D721Med (cell line): ENCODE measurements at regions not wholly inside any gene's neighbourhood (a gene's known extent, or its start where the extent isn't known, plus 50 kb on each side); places are given as distances from the start of the nearest gene placed in this dataset.

Experiments used
- DNase-seq: peaks from one replicate; pipeline ENCODE4 v3.0.0; 2011; ENCODE audit warnings: low spot score; ENCODE audit not compliant: insufficient read length
- FAIRE-seq: peaks from 2 replicates; lab custom pipeline; 2011; peaks lifted over from hg19 to GRCh38; lab: Jason Lieb, UNC
- TF ChIP-seq, protein P1 (sequence below): IDR thresholded peaks from 2 replicates; pipeline ENCODE4 v1.5.1; 2012; ENCODE audit warnings: mild to moderate bottlenecking, control low read depth; ENCODE audit not compliant: insufficient read depth; ENCODE audit errors: missing control alignments

DNA sequence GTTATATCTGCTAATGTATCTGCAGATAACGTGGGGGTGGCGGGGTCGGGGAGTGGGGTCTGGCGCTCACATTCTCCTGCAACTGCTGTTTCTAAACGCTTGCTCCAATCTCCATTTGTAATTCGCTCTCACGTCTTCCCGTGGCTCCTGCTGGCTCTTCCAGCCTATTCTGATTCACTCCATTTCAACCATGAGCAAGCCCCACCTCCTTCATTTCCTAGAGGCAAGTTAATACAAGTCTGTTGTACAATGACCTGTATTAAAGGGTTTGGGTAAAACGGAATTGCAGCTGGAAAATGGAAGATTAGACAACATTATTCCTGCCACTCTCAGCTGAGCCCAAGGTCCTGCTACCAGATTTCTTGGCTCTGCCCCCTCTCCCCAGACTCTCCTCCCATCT, 132.3 kb downstream of the CSNK2A3 start:
- FAIRE-seq = no peak
- DNase-seq = no peak
- TF ChIP-seq, protein P1, sequence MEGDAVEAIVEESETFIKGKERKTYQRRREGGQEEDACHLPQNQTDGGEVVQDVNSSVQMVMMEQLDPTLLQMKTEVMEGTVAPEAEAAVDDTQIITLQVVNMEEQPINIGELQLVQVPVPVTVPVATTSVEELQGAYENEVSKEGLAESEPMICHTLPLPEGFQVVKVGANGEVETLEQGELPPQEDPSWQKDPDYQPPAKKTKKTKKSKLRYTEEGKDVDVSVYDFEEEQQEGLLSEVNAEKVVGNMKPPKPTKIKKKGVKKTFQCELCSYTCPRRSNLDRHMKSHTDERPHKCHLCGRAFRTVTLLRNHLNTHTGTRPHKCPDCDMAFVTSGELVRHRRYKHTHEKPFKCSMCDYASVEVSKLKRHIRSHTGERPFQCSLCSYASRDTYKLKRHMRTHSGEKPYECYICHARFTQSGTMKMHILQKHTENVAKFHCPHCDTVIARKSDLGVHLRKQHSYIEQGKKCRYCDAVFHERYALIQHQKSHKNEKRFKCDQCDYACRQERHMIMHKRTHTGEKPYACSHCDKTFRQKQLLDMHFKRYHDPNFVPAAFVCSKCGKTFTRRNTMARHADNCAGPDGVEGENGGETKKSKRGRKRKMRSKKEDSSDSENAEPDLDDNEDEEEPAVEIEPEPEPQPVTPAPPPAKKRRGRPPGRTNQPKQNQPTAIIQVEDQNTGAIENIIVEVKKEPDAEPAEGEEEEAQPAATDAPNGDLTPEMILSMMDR = no peak

- FAIRE-seq = no peak
Observed at GRCh38 chr11:11218629-11218986, 134.4 kb downstream of the CSNK2A3 start.

DNA sequence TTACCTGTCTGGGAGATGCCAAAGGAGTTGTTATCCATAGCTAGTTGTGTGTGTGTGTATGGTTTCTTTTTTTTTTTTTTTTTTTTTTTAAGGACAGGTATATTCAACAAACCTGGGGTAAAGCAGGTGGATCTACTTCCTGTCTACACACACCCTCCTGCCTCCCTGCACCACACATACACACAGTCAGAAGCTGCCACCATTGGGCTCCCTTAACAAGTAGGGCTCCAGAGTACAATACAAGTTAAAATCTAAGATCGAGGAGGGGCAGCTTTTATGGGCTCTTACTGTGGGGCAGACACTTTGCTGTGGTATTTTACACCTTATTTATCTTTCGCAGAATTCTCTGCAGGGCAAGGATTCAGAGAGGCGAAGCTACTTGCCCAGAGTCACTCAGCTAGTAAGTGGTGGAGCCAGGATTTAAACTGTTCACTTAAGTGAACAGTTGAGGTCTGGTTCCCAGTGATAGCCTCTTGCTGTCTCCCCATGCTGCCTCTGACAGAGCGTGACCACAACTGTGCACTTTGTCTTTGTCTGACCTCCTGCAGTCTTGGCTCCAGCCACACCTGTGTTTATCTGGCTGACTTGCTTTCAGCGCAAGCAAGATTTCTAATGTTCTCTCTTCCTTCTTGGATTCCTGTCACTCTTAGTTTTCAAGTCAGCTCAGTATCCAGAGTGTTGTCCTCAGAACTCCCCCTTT, 135.0 kb downstream of the CSNK2A3 start:
- no peak for FAIRE-seq
- TF ChIP-seq, protein P1 = no peak
- DNase-seq = no peak

More at GRCh38 chr11:11218629-11218986, 134.4 kb downstream of the CSNK2A3 start:
- TF ChIP-seq, protein P1 = no peak
- no peak for DNase-seq

- DNase-seq = no peak
- FAIRE-seq = no peak
- TF ChIP-seq, protein P1 = no peak
Observed at GRCh38 chr11:11217289-11217928, 135.6 kb downstream of the CSNK2A3 start.

GRCh38 chr11:11215944-11216343, 137.1 kb downstream of the CSNK2A3 start:
- DNase-seq = no peak
- TF ChIP-seq, protein P1 = no peak
- no peak for FAIRE-seq

DNA sequence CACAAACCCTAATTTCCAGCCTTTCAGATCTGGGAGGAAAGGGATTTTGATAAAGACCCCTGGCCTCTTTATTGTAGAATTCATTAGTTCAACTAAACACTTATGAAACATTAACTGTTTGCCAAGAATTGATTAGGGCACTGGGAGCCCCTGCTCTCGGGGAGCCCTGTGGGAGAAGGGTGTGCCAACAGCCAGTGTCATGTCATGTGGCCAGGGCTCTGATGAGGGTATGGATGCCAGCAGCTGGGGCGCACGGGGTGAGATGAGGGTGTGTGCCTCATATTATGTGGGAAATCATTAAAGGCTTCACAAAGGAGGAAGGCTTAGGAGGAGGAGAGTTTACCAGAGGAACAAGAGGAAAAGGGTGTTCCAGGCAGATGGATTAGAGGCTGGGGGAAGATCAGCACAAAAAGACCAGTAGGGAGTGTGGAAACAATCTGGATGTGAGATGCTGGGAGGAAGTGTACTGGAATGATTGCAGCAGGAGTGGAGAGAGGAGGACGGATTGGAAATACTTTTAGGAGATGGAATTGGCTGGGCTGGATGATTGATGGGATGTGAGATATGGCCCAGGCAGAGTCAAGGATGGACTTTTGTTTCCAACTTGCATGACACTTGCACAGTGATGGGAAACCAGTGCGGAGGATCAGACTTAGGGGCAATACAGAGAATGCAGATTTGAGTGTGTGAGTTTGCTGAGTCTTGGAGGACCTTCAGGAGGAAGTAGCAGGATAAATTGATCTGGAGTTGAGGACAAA, 137.8 kb downstream of the CSNK2A3 start:
- TF ChIP-seq, protein P1 = no peak
- FAIRE-seq = no peak
- DNase-seq = no peak

DNA sequence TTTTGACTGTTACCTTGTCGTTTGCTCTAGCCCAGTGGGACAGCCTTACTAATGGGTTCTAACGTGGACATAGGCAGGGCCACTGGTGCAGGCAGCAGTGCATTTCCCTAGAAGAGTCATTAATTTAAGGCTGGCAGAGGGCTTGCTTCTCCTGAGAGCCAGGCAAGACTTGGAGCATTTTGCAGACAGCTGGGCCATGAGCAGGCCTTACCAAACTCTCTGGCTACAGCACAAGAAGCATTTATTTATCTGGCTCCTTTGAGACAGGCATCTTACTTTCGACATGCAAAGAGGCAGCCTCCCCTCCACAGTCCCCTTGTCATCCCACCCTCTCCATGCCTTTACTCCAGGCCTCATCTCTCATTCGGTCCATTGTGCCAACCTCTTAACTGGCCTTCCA, 139.9 kb downstream of the CSNK2A3 start:
- FAIRE-seq = no peak
- TF ChIP-seq, protein P1 = no peak
- DNase-seq = no peak
